Lung (tissue), 11 donors: ENCODE measurements at regions not wholly inside any gene's neighbourhood (a gene's known extent, or its start where the extent isn't known, plus 50 kb on each side); places are given as distances from the start of the nearest gene placed in this dataset.

Experiments used
- ATAC-seq: fragments of 200-7000 bp; cut with Tn5 transposase; one replicate; pipeline ENCODE4 v1.9.1; 2020; ENCODE audit warnings: moderate number of reproducible peaks; ENCODE audit not compliant: insufficient read depth, low FRiP score
- DNase-seq, 3 donors: peaks; one replicate each; pipeline ENCODE4 v3.0.0-alpha.2; 2013 to 2017
- H3K27ac ChIP-seq, 2 donors: one replicate each; pipeline ENCODE4 v1.5.1; 2013; ENCODE audit warnings: mild to moderate bottlenecking in 2 of 2, moderate library complexity in 2 of 2, control low read depth in 1 of 2, inconsistent platforms in 1 of 2, low read depth in 1 of 2, low read length in 1 of 2
- H3K27me3 ChIP-seq, 3 donors: one replicate each; pipeline ENCODE4 v1.5.1; 2013; ENCODE audit warnings: low read length in 2 of 3; ENCODE audit not compliant: control insufficient read depth in 3 of 3, insufficient read depth in 3 of 3
- H3K36me3 ChIP-seq, 4 donors: one replicate each; pipeline ENCODE4 v1.5.1; 2013; ENCODE audit warnings: low read length in 4 of 4, mild to moderate bottlenecking in 1 of 4, moderate library complexity in 1 of 4; ENCODE audit not compliant: control insufficient read depth in 4 of 4, insufficient read depth in 4 of 4
- H3K4me1 ChIP-seq, 5 donors: one replicate each; pipeline ENCODE4 v1.5.1; 2013; ENCODE audit warnings: low read length in 5 of 5, mild to moderate bottlenecking in 2 of 5, moderate library complexity in 1 of 5; ENCODE audit not compliant: control insufficient read depth in 5 of 5, insufficient read depth in 5 of 5
- H3K4me3 ChIP-seq: one replicate; pipeline ENCODE4 v1.5.1; 2013; ENCODE audit warnings: mild to moderate bottlenecking, control low read depth, moderate library complexity
- H3K9ac ChIP-seq, 2 donors: one replicate each; pipeline ENCODE4 v1.5.1; 2013; ENCODE audit warnings: low read length in 2 of 2, control low read depth in 1 of 2; ENCODE audit not compliant: insufficient read depth in 1 of 2
- H3K9me3 ChIP-seq, 4 donors: one replicate each; pipeline ENCODE4 v1.5.1; 2013; ENCODE audit warnings: low read length in 3 of 4, mild to moderate bottlenecking in 1 of 4, moderate library complexity in 1 of 4; ENCODE audit not compliant: control insufficient read depth in 4 of 4, insufficient read depth in 3 of 4
- WGBS, 2 donors: extraction: QIAGEN DNeasy Blood & Tissue Kit; methylation state at CpG; one replicate each; pipeline ENCODE4 v1.1.7; 2013; 5-methylcytosine and 5-hydroxymethylcytosine counted together
- TF ChIP-seq, protein P1 (sequence below): IDR thresholded peaks from 2 replicates; pipeline ENCODE4 v1.5.1; 2012; ENCODE audit warnings: mild to moderate bottlenecking; ENCODE audit errors: control extremely low read depth, extremely low read depth
- donor health status: control.
- donor health status: control.
- donor health status: Bipolar disorder and iron deficiency.
- donor health status: healthy.
- donor health status: DM: yes; HTN: yes; CAD: no.

DNA sequence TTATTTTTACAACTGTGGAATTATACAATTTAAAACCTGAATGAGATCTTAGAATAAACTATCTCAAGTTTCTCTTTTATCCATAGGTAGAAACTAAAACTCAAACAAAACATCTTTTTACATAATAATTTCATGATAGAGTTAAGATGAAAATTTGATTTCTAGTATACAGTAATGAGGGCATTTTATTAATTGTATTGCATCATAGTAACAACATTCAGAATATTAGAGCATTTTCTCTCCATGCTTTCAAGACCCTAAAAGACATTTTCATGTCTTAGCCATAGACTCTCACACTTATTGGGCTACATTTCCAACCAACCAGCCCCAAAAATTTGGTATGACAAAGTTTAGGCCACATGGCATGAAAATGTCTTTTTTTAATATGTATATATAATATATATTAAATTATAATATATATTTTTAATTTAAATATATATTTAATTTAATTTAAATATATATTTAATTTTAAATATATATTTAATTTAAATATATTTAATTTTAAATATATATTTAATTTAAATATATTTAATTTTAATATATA, 195.7 kb upstream of the STEAP1 start:
- Histone ChIP-seq H3K36me3 (no peaks in the 10 kb centered on the region), H3K27ac (no peak overlapping the region), H3K9ac (no peak overlapping the region), H3K27me3 (no peaks in the 10 kb centered on the region), H3K4me3 (no peak overlapping the region), H3K4me1 (no peaks in the 10 kb centered on the region), H3K9me3 (peaks cover 0 to 4% (median 0%) of the 10 kb centered on the region in 4 donors)
- TF ChIP-seq, protein P1, sequence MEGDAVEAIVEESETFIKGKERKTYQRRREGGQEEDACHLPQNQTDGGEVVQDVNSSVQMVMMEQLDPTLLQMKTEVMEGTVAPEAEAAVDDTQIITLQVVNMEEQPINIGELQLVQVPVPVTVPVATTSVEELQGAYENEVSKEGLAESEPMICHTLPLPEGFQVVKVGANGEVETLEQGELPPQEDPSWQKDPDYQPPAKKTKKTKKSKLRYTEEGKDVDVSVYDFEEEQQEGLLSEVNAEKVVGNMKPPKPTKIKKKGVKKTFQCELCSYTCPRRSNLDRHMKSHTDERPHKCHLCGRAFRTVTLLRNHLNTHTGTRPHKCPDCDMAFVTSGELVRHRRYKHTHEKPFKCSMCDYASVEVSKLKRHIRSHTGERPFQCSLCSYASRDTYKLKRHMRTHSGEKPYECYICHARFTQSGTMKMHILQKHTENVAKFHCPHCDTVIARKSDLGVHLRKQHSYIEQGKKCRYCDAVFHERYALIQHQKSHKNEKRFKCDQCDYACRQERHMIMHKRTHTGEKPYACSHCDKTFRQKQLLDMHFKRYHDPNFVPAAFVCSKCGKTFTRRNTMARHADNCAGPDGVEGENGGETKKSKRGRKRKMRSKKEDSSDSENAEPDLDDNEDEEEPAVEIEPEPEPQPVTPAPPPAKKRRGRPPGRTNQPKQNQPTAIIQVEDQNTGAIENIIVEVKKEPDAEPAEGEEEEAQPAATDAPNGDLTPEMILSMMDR = no peak
- DNase-seq (no peak), ATAC-seq (no peak)

DNA sequence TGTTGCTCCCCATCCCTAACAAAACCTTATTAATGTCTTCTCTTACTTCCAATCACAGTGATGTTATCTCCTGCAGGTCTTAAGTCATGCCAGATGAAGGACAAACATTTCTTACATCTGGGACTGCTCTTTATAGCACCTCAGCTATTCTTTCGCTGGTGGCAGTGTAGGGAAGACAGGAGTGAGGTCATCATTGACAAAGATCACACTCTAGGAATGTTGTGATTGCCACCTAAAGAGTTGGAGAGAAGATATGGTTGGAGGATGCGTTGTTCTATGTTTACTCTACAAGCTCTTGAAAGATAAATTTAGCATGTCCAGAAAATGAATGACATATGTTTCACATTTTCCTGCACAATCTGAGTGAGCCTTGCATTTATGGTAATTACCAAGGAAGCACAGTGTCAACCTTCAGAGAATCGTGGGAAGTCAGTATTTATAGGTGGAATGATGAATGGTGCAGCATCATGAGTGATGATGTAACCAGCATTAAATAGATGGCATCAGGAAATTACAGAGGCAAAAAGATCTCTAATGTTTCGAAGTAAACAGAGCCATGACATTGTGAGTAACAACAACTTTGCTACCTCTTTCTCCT, 188.1 kb upstream of the STEAP1 start:
- Histone ChIP-seq H3K4me3 (no peak overlapping the region), H3K9me3 (peaks cover 0 to 2% (median 0%) of the 10 kb centered on the region in 4 donors), H3K9ac (no peak overlapping the region), H3K36me3 (no peaks in the 10 kb centered on the region), H3K27me3 (no peaks in the 10 kb centered on the region), H3K27ac (no peak overlapping the region), H3K4me1 (no peaks in the 10 kb centered on the region)
- 60 to 69% methylated on average over 4 of the region's 4 CpGs for WGBS, 2 donors
- TF ChIP-seq, protein P1 = no peak
- ATAC-seq (no peak), DNase-seq (no peak)

DNA sequence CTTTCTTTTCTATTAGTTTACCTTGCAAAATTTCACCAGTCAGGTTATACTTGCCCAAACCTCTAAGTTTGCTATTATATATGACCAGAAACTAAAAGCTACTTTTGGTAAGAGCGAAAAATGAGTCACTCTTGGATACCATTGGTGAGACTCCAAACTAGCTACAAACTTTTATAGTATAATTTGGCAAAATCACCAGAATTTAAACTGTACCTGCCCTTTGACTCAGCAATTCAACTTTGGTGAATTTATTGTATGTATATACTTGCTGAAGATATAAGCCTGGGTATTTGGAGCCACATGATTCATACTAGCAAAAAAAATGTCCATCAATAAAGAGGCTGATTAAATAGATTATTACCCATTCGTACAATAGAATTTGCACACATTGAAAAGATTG, 178.7 kb upstream of the STEAP1 start:
- Histone ChIP-seq H3K36me3 (no peaks in the 10 kb centered on the region), H3K27ac (no peak overlapping the region), H3K9me3 (no peaks in the 10 kb centered on the region), H3K4me1 (no peaks in the 10 kb centered on the region), H3K9ac (no peak overlapping the region), H3K27me3 (no peaks in the 10 kb centered on the region), H3K4me3 (no peak overlapping the region)
- ATAC-seq = no peak
- 87% methylated on average over 2 of the region's 2 CpGs for WGBS, 2 donors
- no peak for DNase-seq
- TF ChIP-seq, protein P1 = no peak

DNA sequence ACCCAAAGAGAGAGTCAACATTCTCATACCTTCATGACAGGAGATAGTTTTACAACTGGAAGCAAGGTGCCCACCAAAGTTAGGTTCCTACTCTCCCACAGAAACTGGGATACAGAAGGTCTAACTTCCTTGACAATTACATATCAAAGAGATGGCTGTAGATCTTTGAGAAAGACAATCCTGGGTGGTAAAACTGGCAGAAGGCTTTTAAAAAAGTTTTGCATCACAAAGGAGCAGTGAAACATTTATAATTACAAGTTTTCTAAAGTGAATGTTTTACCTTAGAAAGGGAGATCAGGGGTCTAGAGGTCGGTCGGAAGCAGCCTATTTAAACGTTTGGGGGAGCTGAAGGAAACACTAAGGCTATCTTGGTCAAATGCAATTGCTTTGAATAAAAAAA, 166.6 kb upstream of the STEAP1 start:
- no peak overlapping the region for H3K27ac ChIP-seq
- no peaks in the 10 kb centered on the region for H3K4me1 ChIP-seq
- no peaks in the 10 kb centered on the region for H3K27me3 ChIP-seq
- no peak overlapping the region for H3K9ac ChIP-seq
- no peaks in the 10 kb centered on the region for H3K36me3 ChIP-seq
- ATAC-seq = no peak
- TF ChIP-seq, protein P1 = no peak
- no peaks in the 10 kb centered on the region for H3K9me3 ChIP-seq
- no peak for DNase-seq
- no peak overlapping the region for H3K4me3 ChIP-seq
- WGBS, 2 donors = 69 to 75% methylated on average over 3 of the region's 3 CpGs
